HG03039 (cell line): ENCODE measurements at regions not wholly inside any gene's neighbourhood (a gene's known extent, or its start where the extent isn't known, plus 50 kb on each side); places are given as distances from the start of the nearest gene placed in this dataset.
"Not testable (repeated sequence)": the region's sequence is repeated elsewhere in the genome, so short reads cannot be mapped to it uniquely, and the experiment has no call there.

ENCODE experiments used
- ATAC-seq: cut with Tn5 transposase; IDR thresholded peaks from one replicate; pipeline ENCODE4 v1.9.1; 2021; ENCODE audit warnings: mild to moderate bottlenecking, moderate library complexity; ENCODE audit not compliant: unreplicated experiment

DNA sequence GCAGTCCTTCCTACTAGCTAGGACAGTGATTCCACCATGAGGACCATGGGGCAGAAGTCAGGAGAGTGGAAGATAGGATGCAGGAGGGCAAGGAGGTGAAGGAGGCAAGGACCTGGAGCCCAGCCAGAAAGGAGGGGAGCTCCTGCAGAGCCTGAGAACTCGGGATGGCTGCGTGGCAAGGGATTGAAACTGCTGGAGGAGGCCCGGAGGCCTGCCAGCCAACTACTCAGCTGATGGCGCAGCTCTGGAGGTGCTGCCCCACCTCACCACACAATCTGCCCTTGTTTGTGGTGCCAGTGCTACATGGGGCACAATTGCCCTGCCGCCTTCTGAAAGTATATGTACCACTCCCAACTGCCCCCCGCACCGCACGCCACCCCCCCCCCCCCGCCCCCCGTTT is 307.3 kb upstream of the CHRNA7 start:
- not testable (repeated sequence) for ATAC-seq

- ATAC-seq: not testable (repeated sequence)
Measured at GRCh38 chr15:31724903-31725302, 305.4 kb upstream of the CHRNA7 start.

GRCh38 chr15:31725619-31726018 is 304.7 kb upstream of the CHRNA7 start:
- not testable (repeated sequence) for ATAC-seq

GRCh38 chr15:31727612-31728011 is 302.7 kb upstream of the CHRNA7 start:
- ATAC-seq: no peak

- no peak for ATAC-seq
Measured at GRCh38 chr15:31732726-31733125, 297.6 kb upstream of the CHRNA7 start.

DNA sequence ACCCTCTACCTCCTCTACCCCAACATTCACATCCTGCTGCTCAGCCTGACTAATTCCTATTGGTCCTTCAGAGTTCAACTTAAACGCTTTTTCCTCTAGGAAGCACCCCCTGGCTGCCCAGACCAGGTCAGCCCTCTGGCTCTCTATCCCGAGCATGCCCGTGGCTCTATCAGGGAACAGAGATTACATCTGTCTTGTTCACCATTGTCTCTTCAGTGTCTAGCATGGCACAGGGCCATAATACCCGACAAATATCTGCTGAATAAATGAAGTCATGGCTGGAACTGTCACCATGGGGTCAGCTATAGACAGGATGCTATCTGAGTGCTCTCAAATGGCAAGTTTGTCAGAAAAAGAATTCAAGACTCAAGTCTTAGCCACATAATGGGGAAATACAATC is 296.9 kb upstream of the CHRNA7 start:
- ATAC-seq: no peak

DNA sequence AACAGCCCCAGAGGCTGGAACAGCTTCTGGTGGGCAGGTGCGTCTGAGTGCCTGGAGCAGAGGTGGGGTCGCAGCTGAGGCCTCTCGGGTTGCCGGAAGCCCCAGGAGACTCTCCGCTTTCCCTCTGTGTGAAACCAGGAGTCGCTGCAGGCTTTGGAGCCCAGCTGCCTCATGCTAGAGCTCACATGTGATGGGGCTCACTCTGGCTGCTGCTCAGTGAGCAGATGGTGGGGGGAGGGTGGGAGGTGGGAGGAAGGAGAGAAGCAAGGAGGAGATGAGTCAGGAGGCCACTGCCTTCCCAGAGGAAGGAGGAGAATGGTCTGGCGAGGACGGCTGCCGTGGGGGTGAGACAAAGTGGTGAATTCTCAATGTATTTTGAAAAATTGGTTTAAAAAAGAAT is 290.1 kb upstream of the CHRNA7 start:
- ATAC-seq: no peak

DNA sequence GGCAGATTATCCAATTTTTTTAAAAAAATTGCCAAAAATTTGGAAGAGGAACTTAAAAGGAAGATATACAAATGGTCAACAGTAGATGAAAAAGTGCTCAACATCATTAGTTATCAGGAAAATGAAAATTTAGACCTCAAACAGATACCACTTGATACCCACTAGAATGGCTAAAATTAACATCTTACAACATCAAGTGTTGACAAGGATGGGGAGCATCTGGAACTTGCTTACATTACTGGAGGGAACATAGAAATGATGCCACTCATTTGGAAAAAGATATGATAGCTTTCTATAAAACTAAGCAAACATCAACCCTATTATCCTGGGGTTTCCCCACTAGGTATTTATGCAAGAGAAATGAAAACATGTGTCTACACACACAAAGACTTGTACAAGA is 284.5 kb upstream of the CHRNA7 start:
- ATAC-seq: no peak

GRCh38 chr15:31752065-31752762 is 278.1 kb upstream of the CHRNA7 start:
- ATAC-seq: no peak

DNA sequence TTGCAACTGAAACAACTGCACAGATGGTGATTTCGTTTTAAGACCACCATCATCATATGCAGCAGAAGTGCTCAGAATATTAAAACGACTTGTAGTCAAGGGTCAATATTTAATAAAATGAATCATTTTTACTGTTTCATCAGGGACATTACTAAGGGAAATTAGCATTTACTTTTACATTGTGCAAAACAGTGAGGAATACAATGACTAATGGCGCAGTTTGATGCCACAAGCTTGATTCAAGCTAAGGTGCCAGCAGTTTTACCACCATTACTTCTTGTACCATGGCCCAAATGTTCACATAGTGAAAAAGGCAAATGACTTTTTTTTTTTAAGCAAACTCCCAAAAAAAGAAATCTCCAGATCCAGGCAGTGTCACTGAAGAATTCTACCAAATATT is 277.4 kb upstream of the CHRNA7 start:
- no peak for ATAC-seq

GRCh38 chr15:31758126-31758525 is 272.2 kb upstream of the CHRNA7 start:
- no peak for ATAC-seq

- ATAC-seq: no peak
Measured at GRCh38 chr15:31768055-31768454, 262.3 kb upstream of the CHRNA7 start.

- ATAC-seq: no peak
Measured at GRCh38 chr15:31774045-31774444, 256.3 kb upstream of the CHRNA7 start.

- ATAC-seq: no peak
Measured at GRCh38 chr15:31776039-31776438, 254.3 kb upstream of the CHRNA7 start.

DNA sequence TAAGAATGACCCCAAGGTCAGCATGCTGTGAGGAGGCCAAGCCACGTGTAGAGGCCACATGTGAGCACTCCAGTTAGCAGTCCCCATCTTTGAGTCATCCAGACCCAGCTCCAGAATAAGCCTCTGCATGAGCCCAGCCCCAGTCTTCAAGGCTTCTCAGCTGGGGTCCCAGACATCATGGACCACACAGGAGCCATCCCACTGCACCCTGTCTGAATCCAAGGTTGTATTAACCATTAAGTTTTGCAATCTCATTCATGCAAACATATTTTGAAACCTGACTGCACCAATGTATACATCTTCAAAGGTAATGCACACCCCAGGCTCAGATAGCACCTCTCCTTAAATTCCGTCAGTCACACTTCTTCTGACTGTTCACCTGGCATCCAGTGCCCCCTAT is 249.1 kb upstream of the CHRNA7 start:
- ATAC-seq: no peak

- no peak for ATAC-seq
Measured at GRCh38 chr15:31782016-31782783, 248.1 kb upstream of the CHRNA7 start.

DNA sequence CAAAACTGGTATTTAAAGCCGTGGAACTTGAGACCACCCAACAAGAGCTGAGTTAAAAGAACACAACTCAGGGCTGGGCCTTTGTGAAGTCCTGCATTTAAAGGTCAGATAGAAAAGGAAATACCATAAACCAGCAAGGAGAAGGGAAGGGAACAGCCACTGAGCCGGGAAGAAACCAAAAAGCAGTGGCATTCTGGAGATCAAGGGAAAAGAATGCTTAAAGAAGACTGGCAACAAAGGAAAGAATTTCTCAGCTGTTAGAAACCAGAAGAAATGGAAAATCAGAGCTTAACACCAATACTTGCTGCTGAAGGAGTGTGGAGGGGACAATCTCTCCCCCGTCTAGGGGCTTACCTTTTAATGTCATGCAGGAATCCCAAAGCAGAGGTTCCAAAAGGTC is 247.4 kb upstream of the CHRNA7 start:
- no peak for ATAC-seq

- ATAC-seq: no peak
Measured at GRCh38 chr15:31786360-31786759, 244.0 kb upstream of the CHRNA7 start.

GRCh38 chr15:31788104-31788503 is 242.2 kb upstream of the CHRNA7 start:
- ATAC-seq: no peak

DNA sequence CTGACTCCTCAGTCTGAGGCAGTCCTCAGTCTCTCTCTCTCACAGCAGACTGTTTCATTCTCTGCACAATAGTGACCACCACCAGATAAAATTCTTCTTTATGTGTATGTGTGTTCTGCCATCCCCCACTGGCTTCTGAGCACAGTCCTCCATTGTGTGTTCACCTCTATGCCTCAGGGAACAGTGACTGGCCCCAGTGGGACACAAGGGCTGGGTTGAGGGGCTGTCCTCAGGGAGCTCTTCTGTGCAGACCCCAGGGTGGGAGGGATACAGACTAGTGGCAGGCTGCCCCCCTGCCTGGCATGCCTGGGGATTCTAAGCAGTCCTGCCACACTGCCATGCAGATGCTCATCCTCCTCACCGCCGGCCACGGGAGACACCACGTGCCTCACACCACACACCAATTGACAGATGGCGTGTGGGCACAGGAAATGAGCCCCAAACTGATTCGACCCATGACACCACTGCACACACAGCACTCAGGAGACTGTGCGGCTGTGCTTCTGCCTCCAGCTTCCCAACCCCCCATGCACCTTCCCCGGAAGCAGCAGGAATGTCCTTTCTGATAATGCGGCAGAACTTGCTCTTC is 237.6 kb upstream of the CHRNA7 start:
- no peak for ATAC-seq

DNA sequence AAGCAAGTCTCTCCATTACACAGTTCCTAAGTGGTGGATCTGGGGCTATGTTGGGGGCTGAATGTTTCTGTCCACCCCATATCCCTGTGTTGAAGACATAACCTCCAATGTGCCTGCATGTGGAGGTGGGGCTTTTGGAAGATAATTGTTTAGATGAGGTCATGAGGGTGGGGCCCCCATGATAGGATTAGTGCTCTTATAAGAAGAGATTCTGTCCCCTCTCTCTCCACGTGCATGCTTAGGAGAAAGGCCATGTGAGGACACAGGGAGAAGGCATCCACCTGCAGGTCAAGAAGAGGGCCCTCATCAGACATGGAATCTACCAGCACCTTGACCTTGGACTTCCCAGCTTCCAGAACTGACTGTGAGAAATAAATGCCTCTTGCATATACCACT is 231.0 kb upstream of the CHRNA7 start:
- ATAC-seq: no peak

GRCh38 chr15:31799715-31800321 is 230.5 kb upstream of the CHRNA7 start:
- peak; percentile 62 for ATAC-seq
